ENCODE measurements at regions not wholly inside any gene's neighbourhood (a gene's known extent, or its start where the extent isn't known, plus 50 kb on each side); places are given as distances from the start of the nearest gene placed in this dataset.

DNA sequence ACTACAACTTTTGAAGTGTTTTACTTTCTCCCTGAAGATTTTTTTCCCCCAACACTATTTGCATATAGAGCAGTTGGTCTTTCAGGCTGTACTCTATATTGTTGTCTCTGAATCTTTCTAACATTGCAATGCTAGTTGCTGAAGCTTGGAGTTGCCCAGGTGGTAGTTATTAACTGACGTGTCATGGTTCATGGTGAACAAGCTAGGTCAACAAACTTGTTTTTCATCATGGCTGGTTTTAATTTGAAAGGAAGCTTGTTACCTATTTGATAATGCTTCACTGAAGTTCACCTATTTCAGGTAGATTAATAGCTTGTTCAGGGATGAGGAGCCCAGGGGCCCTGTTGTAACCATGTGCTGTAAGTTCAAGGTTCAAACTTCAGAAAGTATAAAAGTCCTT, 158.8 kb upstream of the ZEB2 start:
- intact Hi-C loops (cut with DNase I) = no loop called here
- Histone ChIP-seq H3K27ac (no peak overlapping the region), H3K4me1 (peaks cover 0 to 9% of the 10 kb centered on the region in 2 donors), H3K36me3 (no peaks in the 10 kb centered on the region), H3K27me3 (no peaks in the 10 kb centered on the region), H3K9me3 (no peaks in the 10 kb centered on the region), H3K4me3 (no peak overlapping the region)
- DNase-seq (no peak), ATAC-seq (no peak)
- TF ChIP-seq, protein P1, sequence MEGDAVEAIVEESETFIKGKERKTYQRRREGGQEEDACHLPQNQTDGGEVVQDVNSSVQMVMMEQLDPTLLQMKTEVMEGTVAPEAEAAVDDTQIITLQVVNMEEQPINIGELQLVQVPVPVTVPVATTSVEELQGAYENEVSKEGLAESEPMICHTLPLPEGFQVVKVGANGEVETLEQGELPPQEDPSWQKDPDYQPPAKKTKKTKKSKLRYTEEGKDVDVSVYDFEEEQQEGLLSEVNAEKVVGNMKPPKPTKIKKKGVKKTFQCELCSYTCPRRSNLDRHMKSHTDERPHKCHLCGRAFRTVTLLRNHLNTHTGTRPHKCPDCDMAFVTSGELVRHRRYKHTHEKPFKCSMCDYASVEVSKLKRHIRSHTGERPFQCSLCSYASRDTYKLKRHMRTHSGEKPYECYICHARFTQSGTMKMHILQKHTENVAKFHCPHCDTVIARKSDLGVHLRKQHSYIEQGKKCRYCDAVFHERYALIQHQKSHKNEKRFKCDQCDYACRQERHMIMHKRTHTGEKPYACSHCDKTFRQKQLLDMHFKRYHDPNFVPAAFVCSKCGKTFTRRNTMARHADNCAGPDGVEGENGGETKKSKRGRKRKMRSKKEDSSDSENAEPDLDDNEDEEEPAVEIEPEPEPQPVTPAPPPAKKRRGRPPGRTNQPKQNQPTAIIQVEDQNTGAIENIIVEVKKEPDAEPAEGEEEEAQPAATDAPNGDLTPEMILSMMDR (IDR thresholded peaks at IDR 0.05) = no peak

DNA sequence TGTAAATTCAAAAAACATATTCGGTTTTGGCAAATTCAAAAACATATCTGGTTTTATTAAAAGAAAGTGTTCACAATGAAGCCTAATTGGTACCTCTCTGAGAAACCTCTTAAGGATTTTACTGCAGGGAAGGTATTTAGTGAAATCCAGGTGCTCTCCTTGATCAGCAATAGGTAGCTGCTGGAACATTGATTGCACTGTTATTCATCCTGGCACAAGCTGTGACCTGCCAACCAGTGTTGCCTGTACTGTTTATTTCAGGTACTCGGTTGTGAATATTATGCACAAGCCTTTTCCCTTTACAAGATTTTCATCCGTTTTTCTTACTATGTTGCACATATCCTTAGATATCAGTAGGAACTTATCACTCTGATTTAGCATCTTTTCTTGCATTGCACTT, 155.8 kb upstream of the ZEB2 start:
- intact Hi-C loops (cut with DNase I) = no loop called here
- Histone ChIP-seq H3K27me3 (no peaks in the 10 kb centered on the region), H3K4me1 (peaks cover 0 to 9% of the 10 kb centered on the region in 2 donors), H3K9me3 (no peaks in the 10 kb centered on the region), H3K36me3 (no peaks in the 10 kb centered on the region), H3K4me3 (no peak overlapping the region), H3K27ac (no peak overlapping the region)
- ATAC-seq (no peak), DNase-seq (no peak)
- TF ChIP-seq, protein P1 (IDR thresholded peaks at IDR 0.05) = no peak

DNA sequence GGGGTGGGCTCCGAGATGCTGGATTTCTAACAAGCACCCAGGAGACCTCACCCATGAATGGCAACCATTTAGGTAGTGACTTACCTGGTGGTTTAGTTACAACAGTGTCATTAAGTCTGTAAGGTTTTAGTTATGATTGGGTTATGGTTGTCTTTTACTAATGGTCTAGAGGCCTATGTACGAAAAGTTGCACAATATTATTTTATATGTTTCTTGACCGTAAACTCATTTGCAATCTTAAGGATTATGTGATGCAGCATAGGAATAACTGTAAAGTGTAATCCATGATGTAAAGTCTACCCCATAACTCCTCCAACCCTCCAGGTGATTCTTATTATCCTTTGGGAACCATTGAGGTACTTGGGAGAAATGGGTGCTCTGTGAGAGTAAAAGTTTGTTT, 155.4 kb upstream of the ZEB2 start:
- no peaks in the 10 kb centered on the region for H3K36me3 ChIP-seq
- H3K4me3 ChIP-seq = no peak overlapping the region
- no peaks in the 10 kb centered on the region for H3K27me3 ChIP-seq
- ATAC-seq = no peak
- no peak overlapping the region for H3K27ac ChIP-seq
- H3K9me3 ChIP-seq = no peaks in the 10 kb centered on the region
- intact Hi-C loops (cut with DNase I) = no loop called here
- no peak for DNase-seq
- H3K4me1 ChIP-seq = peaks cover 0 to 10% of the 10 kb centered on the region in 2 donors
- TF ChIP-seq, protein P1 (IDR thresholded peaks at IDR 0.05) = no peak

DNA sequence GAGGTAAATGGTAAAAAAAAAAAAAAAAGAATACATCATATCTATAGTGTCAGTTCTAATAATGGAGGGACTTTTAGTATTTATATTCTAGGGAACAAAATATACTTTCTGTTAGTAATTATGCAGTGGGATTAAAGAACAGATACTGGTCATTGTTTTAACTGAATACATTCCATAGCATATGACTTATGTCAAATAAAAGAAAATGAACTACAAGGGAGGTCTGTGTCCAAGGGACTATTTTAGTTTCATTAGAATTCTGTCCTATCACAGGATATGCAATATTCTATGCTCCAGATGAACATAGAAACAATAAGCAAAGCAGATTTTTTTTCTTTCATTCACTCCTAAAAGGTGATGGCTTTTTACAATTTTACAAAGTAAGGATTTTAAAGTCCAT, 154.2 kb upstream of the ZEB2 start:
- no peak overlapping the region for H3K27ac ChIP-seq
- no peaks in the 10 kb centered on the region for H3K9me3 ChIP-seq
- H3K27me3 ChIP-seq = no peaks in the 10 kb centered on the region
- ATAC-seq = no peak
- peaks cover 0 to 10% of the 10 kb centered on the region in 2 donors for H3K4me1 ChIP-seq
- no peak for DNase-seq
- TF ChIP-seq, protein P1 (IDR thresholded peaks at IDR 0.05) = no peak
- H3K4me3 ChIP-seq = no peak overlapping the region
- intact Hi-C loops (cut with DNase I) = no loop called here
- H3K36me3 ChIP-seq = no peaks in the 10 kb centered on the region

DNA sequence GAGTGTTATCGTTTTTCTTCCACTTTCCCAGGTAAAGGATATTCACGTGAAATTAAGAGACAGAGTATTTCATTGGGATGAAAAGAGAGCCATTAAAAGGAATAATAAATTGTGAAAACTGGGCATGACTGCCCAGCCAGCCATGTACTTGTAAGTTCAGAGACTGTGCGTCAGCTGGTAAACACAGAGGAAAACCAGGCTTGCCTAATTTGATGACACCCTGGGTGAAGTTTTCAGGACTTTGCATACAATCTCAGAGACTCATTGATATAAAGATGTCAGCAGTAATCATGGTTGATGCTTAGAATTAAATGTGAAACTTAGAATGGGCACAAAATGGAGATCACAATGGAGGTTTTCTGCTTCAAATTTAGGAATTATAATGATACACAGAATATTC, 153.5 kb upstream of the ZEB2 start:
- intact Hi-C loops (cut with DNase I) = no loop called here
- ATAC-seq (no peak), DNase-seq (no peak)
- no peaks in the 10 kb centered on the region for H3K36me3 ChIP-seq
- H3K4me1 ChIP-seq = peaks cover 0 to 10% of the 10 kb centered on the region in 2 donors
- no peaks in the 10 kb centered on the region for H3K9me3 ChIP-seq
- TF ChIP-seq, protein P1 (IDR thresholded peaks at IDR 0.05) = no peak
- no peak overlapping the region for H3K27ac ChIP-seq
- H3K4me3 ChIP-seq = no peak overlapping the region
- no peaks in the 10 kb centered on the region for H3K27me3 ChIP-seq

Measured in left lung (tissue), 4 donors.